ENCODE measurements at regions not wholly inside any gene's neighbourhood (a gene's known extent, or its start where the extent isn't known, plus 50 kb on each side); places are given as distances from the start of the nearest gene placed in this dataset.

- TF ChIP-seq, protein P1, sequence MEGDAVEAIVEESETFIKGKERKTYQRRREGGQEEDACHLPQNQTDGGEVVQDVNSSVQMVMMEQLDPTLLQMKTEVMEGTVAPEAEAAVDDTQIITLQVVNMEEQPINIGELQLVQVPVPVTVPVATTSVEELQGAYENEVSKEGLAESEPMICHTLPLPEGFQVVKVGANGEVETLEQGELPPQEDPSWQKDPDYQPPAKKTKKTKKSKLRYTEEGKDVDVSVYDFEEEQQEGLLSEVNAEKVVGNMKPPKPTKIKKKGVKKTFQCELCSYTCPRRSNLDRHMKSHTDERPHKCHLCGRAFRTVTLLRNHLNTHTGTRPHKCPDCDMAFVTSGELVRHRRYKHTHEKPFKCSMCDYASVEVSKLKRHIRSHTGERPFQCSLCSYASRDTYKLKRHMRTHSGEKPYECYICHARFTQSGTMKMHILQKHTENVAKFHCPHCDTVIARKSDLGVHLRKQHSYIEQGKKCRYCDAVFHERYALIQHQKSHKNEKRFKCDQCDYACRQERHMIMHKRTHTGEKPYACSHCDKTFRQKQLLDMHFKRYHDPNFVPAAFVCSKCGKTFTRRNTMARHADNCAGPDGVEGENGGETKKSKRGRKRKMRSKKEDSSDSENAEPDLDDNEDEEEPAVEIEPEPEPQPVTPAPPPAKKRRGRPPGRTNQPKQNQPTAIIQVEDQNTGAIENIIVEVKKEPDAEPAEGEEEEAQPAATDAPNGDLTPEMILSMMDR (conservative IDR thresholded peaks at IDR 0.05): no peak
- TF ChIP-seq EZH2 (IDR thresholded peaks at IDR 0.05; ENCODE audit: low read depth): no peak
These were observed 1064.4 kb upstream of the ZEB2 start for GRCh38 chr2:145584353-145584752.
